ENCODE measurements at regions not wholly inside any gene's neighbourhood (a gene's known extent, or its start where the extent isn't known, plus 50 kb on each side); places are given as distances from the start of the nearest gene placed in this dataset.
"Not testable (repeated sequence)": the region's sequence is repeated elsewhere in the genome, so short reads cannot be mapped to it uniquely, and the experiment has no call there.

- not testable (repeated sequence) for H3K4me2 ChIP-seq (ENCODE audit: insufficient read depth, insufficient read length, low read length); H3K18ac ChIP-seq (ENCODE audit: insufficient read length, low read depth, low read length); H3K56ac ChIP-seq (ENCODE audit: insufficient read length, low read depth, low read length); H2BK5ac ChIP-seq (ENCODE audit: insufficient read length, low read length); H3T11ph ChIP-seq (ENCODE audit: low read length); H2BK120ac ChIP-seq (ENCODE audit: low read depth, low read length, poor library complexity, severe bottlenecking); H3K9me3 ChIP-seq (ENCODE audit: control insufficient read depth, low read depth, low read length); H3K23ac ChIP-seq (ENCODE audit: insufficient read length, low read depth, low read length); H4K8ac ChIP-seq (replicated peaks; ENCODE audit: insufficient read length, low read depth, low read length); H3K23me2 ChIP-seq (ENCODE audit: insufficient read length, low read depth, low read length, poor library complexity, severe bottlenecking); H3K27ac ChIP-seq (ENCODE audit: insufficient read length, low read depth, low read length); H3K79me1 ChIP-seq (ENCODE audit: insufficient read depth, low read depth, low read length, poor library complexity, severe bottlenecking); H3K4ac ChIP-seq (ENCODE audit: low read depth, low read length); H2BK12ac ChIP-seq (ENCODE audit: insufficient read length, low read depth, low read length); H3K27me3 Mint-ChIP-seq (ENCODE audit: low read depth); H4K20me1 ChIP-seq (ENCODE audit: control insufficient read depth, insufficient read depth, insufficient read length); H3K14ac ChIP-seq (ENCODE audit: insufficient read depth, low read length); H3K79me2 ChIP-seq (ENCODE audit: insufficient read depth, low read length); H4K91ac ChIP-seq (ENCODE audit: insufficient read length, low read depth, low read length); H2AK5ac ChIP-seq (ENCODE audit: insufficient read length, low read length); H3K27me3 ChIP-seq (ENCODE audit: insufficient read depth, low read length); H2BK20ac ChIP-seq (ENCODE audit: low read depth, low read length, poor library complexity, severe bottlenecking); H3K27ac Mint-ChIP-seq; H2AFZ ChIP-seq (ENCODE audit: low read length); H3K4me1 ChIP-seq (ENCODE audit: insufficient read depth, low read length); H3K9ac ChIP-seq (ENCODE audit: extremely low read depth, insufficient read length, low read length); H4K5ac ChIP-seq (ENCODE audit: insufficient read length, low read depth, low read length); H3K4me3 Mint-ChIP-seq; H2BK15ac ChIP-seq (ENCODE audit: low read depth, low read length)
- TF ChIP-seq, protein P1, sequence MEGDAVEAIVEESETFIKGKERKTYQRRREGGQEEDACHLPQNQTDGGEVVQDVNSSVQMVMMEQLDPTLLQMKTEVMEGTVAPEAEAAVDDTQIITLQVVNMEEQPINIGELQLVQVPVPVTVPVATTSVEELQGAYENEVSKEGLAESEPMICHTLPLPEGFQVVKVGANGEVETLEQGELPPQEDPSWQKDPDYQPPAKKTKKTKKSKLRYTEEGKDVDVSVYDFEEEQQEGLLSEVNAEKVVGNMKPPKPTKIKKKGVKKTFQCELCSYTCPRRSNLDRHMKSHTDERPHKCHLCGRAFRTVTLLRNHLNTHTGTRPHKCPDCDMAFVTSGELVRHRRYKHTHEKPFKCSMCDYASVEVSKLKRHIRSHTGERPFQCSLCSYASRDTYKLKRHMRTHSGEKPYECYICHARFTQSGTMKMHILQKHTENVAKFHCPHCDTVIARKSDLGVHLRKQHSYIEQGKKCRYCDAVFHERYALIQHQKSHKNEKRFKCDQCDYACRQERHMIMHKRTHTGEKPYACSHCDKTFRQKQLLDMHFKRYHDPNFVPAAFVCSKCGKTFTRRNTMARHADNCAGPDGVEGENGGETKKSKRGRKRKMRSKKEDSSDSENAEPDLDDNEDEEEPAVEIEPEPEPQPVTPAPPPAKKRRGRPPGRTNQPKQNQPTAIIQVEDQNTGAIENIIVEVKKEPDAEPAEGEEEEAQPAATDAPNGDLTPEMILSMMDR (conservative IDR thresholded peaks at IDR 0.05) = peak; percentile 94
- Mint-ChIP-seq H3K4me1 (peaks cover 0 to 16% of the 10 kb centered on the region in 2 experiments; a peak in 2 of 4 replicates), H3K9me3 (peaks cover 32 to 53% of the 10 kb centered on the region in 2 experiments), H3K36me3 (ENCODE audit: insufficient read depth in 1 of 3, low read depth in 3 of 3) (peaks cover 3 to 16% (median 9%) of the 10 kb centered on the region in 3 experiments)
- DNase-seq = peak; percentile 82
- no CpG with 5 or more reads among the region's 61 CpGs for WGBS (ENCODE audit: extremely low coverage, insufficient read length, low lambda C conversion rate)
Observed at GRCh38 chr6:148051-148984, 144.0 kb upstream of the DUSP22 start.

DNA sequence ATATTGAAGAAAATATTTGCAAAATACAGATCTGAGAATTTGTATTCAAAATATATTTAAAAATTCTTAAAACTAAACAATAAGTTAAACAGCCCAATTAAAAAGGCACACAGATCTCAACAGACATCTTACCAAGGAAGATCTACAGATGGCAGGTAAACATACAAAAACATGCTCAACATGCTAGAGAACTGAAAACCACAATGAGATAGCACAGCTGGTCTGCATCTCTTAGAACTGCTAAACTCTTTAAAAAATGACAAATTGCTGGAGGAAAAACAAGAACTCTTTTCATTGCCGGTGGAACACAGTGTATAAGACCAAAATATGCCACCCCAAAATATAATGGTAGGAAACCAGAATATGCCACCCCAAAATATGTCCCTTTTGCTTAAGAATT, 142.1 kb upstream of the DUSP22 start:
- H3K9me3 ChIP-seq (ENCODE audit: control insufficient read depth, low read depth, low read length); H3K18ac ChIP-seq (ENCODE audit: insufficient read length, low read depth, low read length); H3K79me2 ChIP-seq (ENCODE audit: insufficient read depth, low read length); DNase-seq; H3K14ac ChIP-seq (ENCODE audit: insufficient read depth, low read length); H3K23me2 ChIP-seq (ENCODE audit: insufficient read length, low read depth, low read length, poor library complexity, severe bottlenecking); H3K4me3 Mint-ChIP-seq; H2BK5ac ChIP-seq (ENCODE audit: insufficient read length, low read length); H2AFZ ChIP-seq (ENCODE audit: low read length); H3K27ac Mint-ChIP-seq; H4K20me1 ChIP-seq (ENCODE audit: control insufficient read depth, insufficient read depth, insufficient read length); H3K79me1 ChIP-seq (ENCODE audit: insufficient read depth, low read depth, low read length, poor library complexity, severe bottlenecking); H3K56ac ChIP-seq (ENCODE audit: insufficient read length, low read depth, low read length); H2AK5ac ChIP-seq (ENCODE audit: insufficient read length, low read length); H3K4me1 ChIP-seq (ENCODE audit: insufficient read depth, low read length); H2BK15ac ChIP-seq (ENCODE audit: low read depth, low read length); H4K5ac ChIP-seq (ENCODE audit: insufficient read length, low read depth, low read length); H2BK120ac ChIP-seq (ENCODE audit: low read depth, low read length, poor library complexity, severe bottlenecking); H4K91ac ChIP-seq (ENCODE audit: insufficient read length, low read depth, low read length); H3K23ac ChIP-seq (ENCODE audit: insufficient read length, low read depth, low read length); H3T11ph ChIP-seq (ENCODE audit: low read length); H2BK12ac ChIP-seq (ENCODE audit: insufficient read length, low read depth, low read length); H3K27ac ChIP-seq (ENCODE audit: insufficient read length, low read depth, low read length); H3K27me3 ChIP-seq (ENCODE audit: insufficient read depth, low read length); H4K8ac ChIP-seq (replicated peaks; ENCODE audit: insufficient read length, low read depth, low read length); H3K4ac ChIP-seq (ENCODE audit: low read depth, low read length); H3K9ac ChIP-seq (ENCODE audit: extremely low read depth, insufficient read length, low read length); H2BK20ac ChIP-seq (ENCODE audit: low read depth, low read length, poor library complexity, severe bottlenecking); H3K27me3 Mint-ChIP-seq (ENCODE audit: low read depth); H3K4me2 ChIP-seq (ENCODE audit: insufficient read depth, insufficient read length, low read length): not testable (repeated sequence)
- Mint-ChIP-seq H3K36me3 (ENCODE audit: insufficient read depth in 1 of 3, low read depth in 3 of 3) (peaks cover 3 to 16% (median 9%) of the 10 kb centered on the region in 3 experiments), H3K4me1 (peaks cover 0 to 22% of the 10 kb centered on the region in 2 experiments; a peak in 2 of 4 replicates), H3K9me3 (peaks cover 32 to 63% of the 10 kb centered on the region in 2 experiments)
- no CpG with 5 or more reads among the region's 1 CpG for WGBS (ENCODE audit: extremely low coverage, insufficient read length, low lambda C conversion rate)
